Mesenteric fat pad (tissue), 1 donor: ENCODE measurements at regions not wholly inside any gene's neighbourhood (a gene's known extent, or its start where the extent isn't known, plus 50 kb on each side); places are given as distances from the start of the nearest gene placed in this dataset.

ENCODE experiments used
- DNase-seq: peaks from one replicate; pipeline ENCODE4 v3.0.0-alpha.2; 2020; ENCODE audit warnings: low spot score
- donor health status: DM: yes; HTN: yes; CAD: no.

DNA sequence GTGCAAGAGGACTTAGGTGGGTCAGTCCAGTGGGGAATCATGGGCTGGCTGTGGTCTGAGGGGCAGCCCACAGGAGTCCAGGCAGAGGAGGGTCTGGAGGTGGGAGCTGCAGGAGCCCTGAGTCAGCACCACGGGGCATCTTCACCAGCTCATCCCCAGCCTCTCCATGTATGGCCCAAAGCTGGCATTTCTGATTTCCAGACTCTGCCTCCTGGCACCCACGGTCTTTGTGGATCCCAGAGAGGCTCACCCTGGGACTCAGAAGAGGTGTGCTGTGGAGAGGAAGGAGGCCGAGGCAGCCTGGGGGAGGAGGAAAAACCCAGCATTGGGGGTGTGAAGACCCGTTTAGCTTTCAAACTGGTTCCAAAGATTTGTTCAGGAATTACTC is 64.5 kb upstream of the KLF13 start:
- DNase-seq, result peak; percentile 35

DNA sequence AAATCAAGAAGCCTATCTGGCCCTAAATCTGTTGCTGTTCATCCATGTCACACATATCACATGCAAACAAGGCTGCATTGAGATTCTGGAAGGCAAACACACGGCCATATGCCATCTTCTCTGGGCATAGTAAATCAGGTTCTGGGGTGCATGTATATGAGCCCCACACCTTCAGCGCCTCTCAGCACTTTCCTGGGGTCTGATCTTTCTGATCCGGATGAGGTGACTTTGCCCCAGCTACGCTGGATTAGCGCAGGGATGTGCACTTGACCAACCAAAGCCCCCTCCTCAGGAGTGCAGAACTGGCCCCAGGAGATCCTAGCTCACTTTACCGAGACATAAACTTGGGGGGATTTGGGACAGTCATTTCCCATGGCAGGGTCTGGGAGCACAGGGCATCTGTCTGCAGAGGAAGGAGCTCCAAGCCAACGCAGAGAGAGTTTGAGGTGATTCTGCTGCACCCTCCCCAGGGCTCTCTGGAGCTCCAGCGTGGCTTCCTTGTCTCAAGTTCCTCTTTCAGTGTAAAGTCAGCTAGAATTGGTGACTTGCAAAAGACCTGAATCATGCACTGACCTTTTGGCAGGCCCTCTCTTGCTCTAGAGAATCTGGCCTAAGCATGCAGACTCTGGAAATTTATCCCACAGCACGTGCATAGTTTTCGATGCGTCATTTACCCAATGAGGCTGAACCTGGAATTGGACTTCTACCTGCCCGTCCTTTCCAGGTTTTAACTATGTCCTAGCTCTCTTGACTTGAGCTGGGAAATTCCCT is 63.5 kb upstream of the KLF13 start:
- peak; percentile 45 for DNase-seq

- DNase-seq, result peak; percentile 89
These were observed 62.7 kb upstream of the KLF13 start for GRCh38 chr15:31263751-31264558.

GRCh38 chr15:31264559-31265089 is 62.0 kb upstream of the KLF13 start:
- no peak for DNase-seq

DNA sequence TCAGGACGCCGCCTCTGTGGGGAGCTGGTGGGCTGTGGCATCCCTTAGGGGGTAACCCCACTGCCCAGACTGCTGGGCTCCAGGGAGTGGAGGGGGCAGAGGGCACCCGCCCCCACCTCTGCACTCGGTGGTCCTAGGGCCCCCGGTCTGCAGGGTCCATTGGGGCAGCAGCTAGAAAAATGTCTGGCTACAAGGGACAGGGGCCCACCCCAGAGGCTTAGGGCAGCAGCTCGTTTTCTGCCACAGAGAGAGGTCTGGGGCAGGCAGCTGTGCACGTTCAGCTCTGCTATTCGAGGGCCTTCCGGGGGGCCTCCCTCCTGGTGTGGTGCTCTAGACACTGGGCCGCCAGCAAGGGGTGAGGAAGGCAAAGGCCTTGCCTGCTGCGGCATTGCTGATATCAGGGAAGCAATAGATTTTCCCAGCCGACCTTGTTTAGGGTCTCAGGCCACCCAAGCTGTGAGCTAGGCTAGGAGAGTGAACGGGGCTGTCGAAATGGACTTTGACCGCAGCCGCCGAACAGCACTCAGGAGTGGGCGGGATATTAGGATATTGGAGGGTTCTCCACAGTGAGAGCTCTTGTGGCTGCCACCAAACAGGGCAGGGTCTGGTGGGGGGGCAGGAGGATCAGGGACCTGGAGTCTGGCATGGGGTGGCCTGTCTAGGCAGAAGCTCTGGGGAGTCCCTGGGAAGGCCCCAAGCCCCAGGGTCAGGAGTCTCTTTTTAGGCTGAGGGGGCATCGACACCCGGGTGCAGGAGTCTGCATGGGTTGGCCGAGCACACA is 61.4 kb upstream of the KLF13 start:
- DNase-seq, result peak; percentile 43

GRCh38 chr15:31265871-31266711 is 60.5 kb upstream of the KLF13 start:
- DNase-seq, result peak; percentile 49

DNA sequence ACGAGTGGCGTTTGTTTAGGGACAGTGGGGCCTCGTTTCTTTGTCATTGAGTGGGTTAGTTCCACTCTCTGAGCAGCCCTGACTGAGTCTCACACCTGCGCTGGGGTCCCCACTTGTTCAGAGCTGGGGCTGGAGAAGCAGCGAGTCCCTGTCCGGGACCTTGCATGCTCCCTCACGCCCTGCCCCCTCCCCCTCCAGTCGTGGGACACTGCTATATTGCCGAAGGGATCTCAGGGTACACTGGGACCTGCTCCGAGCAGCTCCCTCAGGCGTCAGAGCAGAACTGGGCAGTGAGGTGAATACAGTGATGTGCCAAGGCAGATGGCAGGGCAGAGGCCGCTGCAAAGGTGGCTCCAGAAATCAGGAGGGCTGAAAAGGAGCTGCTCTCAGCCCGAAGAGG is 59.9 kb upstream of the KLF13 start:
- peak; percentile 22 for DNase-seq

GRCh38 chr15:31267161-31268107 is 59.2 kb upstream of the KLF13 start:
- DNase-seq, result peak; percentile 47

- peak; percentile 28 for DNase-seq
These were observed 58.5 kb upstream of the KLF13 start for GRCh38 chr15:31268108-31268501.

GRCh38 chr15:31268911-31269784 is 57.5 kb upstream of the KLF13 start:
- peak; percentile 43 for DNase-seq

- DNase-seq, result peak; percentile 2
These were observed 56.6 kb upstream of the KLF13 start for GRCh38 chr15:31269816-31270575.

- no peak for DNase-seq
These were observed 55.9 kb upstream of the KLF13 start for GRCh38 chr15:31270767-31271166.

DNA sequence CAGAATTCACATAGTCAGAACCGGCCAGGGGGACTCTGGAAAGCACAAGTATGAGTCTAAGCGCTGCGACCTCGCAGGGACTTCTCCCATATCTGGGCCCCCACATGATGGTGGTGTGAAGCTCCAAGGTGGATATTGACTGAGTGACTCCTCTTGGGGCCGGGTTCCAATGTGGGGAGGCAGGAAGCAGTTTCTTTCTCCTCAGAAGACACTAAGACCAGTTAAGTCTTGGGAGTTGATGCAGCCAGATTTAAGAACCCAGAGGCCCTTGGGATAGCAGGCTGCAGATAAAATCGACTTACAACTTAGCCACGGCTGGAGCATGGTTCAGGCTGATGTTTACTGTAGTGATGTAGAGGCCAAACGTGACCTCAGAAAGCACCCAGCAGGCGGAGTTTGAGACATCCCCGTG is 55.4 kb upstream of the KLF13 start:
- peak; percentile 6 for DNase-seq

GRCh38 chr15:31271711-31272557 is 54.7 kb upstream of the KLF13 start:
- DNase-seq, result peak; percentile 41

DNA sequence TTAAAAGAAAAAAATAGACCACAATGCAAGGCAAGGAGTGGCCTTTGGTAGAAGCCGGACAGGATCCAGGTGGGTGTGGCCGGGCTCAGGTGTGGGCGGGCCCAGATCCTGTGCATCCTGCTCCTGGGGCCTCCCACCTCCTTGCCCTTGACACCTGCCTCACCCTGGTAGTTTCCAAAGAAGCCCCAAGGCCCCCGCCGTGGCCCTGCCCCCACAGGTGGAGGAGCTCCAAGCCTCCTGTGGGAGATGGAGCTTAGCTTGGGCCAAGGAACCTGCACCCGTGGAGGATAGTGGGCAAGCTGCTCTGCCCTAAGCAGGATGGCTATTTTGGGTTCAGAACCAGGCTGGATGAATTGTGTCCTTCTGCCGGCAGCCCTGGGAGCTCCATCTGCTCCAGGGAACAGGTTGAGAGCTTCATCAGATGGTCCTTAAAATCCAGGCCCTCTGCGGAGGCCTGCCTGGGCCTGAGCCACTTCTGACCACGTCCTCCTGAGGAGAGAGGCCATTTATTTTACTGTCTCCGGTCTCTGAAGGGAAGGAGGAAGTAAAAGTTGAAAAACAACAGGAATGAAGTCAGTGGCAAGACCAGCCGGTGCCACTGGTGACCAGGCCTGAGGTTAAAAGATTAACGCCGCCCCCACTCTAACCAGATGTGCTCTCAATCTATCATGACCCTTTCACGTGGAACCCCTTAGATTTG is 53.9 kb upstream of the KLF13 start:
- peak; percentile 71 for DNase-seq
